CD14-positive monocyte (primary cell): ENCODE measurements at regions not wholly inside any gene's neighbourhood (a gene's known extent, or its start where the extent isn't known, plus 50 kb on each side); places are given as distances from the start of the nearest gene placed in this dataset.
A peak's percentile ranks its signal among the peaks of the same experiment; 100 is the strongest.

ENCODE experiments used
- DNase-seq, 3 donors: peaks; one replicate each; pipeline ENCODE4 v3.0.0-alpha.2; 2011 to 2022
- H2AFZ ChIP-seq: 2 replicates; pipeline ENCODE4 v1.6.0; 2012; ENCODE audit warnings: mild to moderate bottlenecking, low read depth, low read length, inconsistent platforms; ENCODE audit not compliant: insufficient read depth, poor library complexity, severe bottlenecking
- H3K27ac ChIP-seq, 2 donors: 1 replicate in 1 of 2; 2 replicates in 1 of 2; pipeline ENCODE4 v1.5.1; 2012 to 2013; ENCODE audit warnings: low read length in 2 of 2, control low read depth in 1 of 2, inconsistent platforms in 1 of 2, low read depth in 1 of 2, mild to moderate bottlenecking in 1 of 2
- H3K27me3 ChIP-seq, 2 donors: one replicate each; pipeline versions ENCODE4 v1.6.0 to v1.6.1; 2011 to 2013; ENCODE audit warnings: low read length in 2 of 2; ENCODE audit not compliant: control insufficient read depth in 2 of 2, insufficient read depth in 2 of 2
- H3K36me3 ChIP-seq, 2 donors: replicated peaks in 1 of 2; 1 replicate in 1 of 2; 2 replicates in 1 of 2; pipeline versions ENCODE4 v1.5.1 to v1.6.1; 2012 to 2013; ENCODE audit warnings: low read length in 2 of 2, control low read depth in 1 of 2, inconsistent platforms in 1 of 2, mild to moderate bottlenecking in 1 of 2; ENCODE audit not compliant: insufficient read depth in 2 of 2, control insufficient read depth in 1 of 2
- H3K4me1 ChIP-seq, 2 donors: 1 replicate in 1 of 2; 2 replicates in 1 of 2; pipeline versions ENCODE4 v1.5.1 to v1.6.1; 2012 to 2013; ENCODE audit warnings: low read length in 2 of 2, control low read depth in 1 of 2, inconsistent platforms in 1 of 2, mild to moderate bottlenecking in 1 of 2, moderate library complexity in 1 of 2; ENCODE audit not compliant: insufficient read depth in 2 of 2, control insufficient read depth in 1 of 2
- H3K4me2 ChIP-seq: replicated peaks from 2 replicates; pipeline ENCODE3; 2012; ENCODE audit warnings: low read length, moderate library complexity, mild to moderate bottlenecking; ENCODE audit not compliant: poor library complexity, severe bottlenecking; ENCODE audit errors: extremely low read depth
- H3K4me3 ChIP-seq, 3 experiments: fragments of 200-600 bp in 1 of 3; sonication (generic) in 1 of 3; replicated peaks in 1 of 3; 1 replicate in 2 of 3; 2 replicates in 1 of 3; pipeline ENCODE4 v1.5.1; 2011 to 2013; ENCODE audit warnings: low read length in 3 of 3, mild to moderate bottlenecking in 3 of 3, control low read depth in 2 of 3, low read depth in 2 of 3, inconsistent platforms in 1 of 3, moderate library complexity in 1 of 3
- H3K79me2 ChIP-seq: 2 replicates; pipeline ENCODE4 v1.6.0; 2012; ENCODE audit warnings: mild to moderate bottlenecking, control low read depth, inconsistent platforms, low read length, moderate library complexity; ENCODE audit not compliant: insufficient read depth
- H3K9ac ChIP-seq: 2 replicates; pipeline ENCODE4 v1.6.0; 2017; ENCODE audit warnings: low read length, mild to moderate bottlenecking; ENCODE audit not compliant: insufficient read depth, poor library complexity, severe bottlenecking
- H3K9me3 ChIP-seq, 2 donors: replicated peaks in 1 of 2; 1 replicate in 1 of 2; 2 replicates in 1 of 2; pipeline versions ENCODE4 v1.5.1 to v1.6.1; 2012 to 2013; ENCODE audit warnings: low read length in 2 of 2, control low read depth in 1 of 2; ENCODE audit not compliant: control insufficient read depth in 1 of 2, insufficient read depth in 1 of 2
- H4K20me1 ChIP-seq: 2 replicates; pipeline ENCODE4 v1.6.0; 2012; ENCODE audit warnings: mild to moderate bottlenecking, low read length, control low read depth, moderate library complexity; ENCODE audit not compliant: insufficient read depth
- H3K27ac Mint-ChIP-seq, 7 donors: one replicate each; pipeline ENCODE4 v1.8.0; 2020; ENCODE audit warnings: mild to moderate bottlenecking in 7 of 7, mixed read lengths in 7 of 7, moderate library complexity in 6 of 7, inconsistent platforms in 2 of 7
- H3K27me3 Mint-ChIP-seq, 3 donors: one replicate each; pipeline ENCODE4 v1.8.0; 2021 to 2022; ENCODE audit warnings: low read depth in 3 of 3, mild to moderate bottlenecking in 3 of 3, mixed read lengths in 3 of 3, moderate library complexity in 3 of 3, inconsistent platforms in 1 of 3
- H3K36me3 Mint-ChIP-seq, 2 donors: one replicate each; pipeline ENCODE4 v1.8.0; 2020; ENCODE audit warnings: mixed read lengths in 2 of 2, inconsistent platforms in 1 of 2, mild to moderate bottlenecking in 1 of 2
- H3K4me1 Mint-ChIP-seq: one replicate; pipeline ENCODE4 v1.8.0; 2020; ENCODE audit warnings: mild to moderate bottlenecking, mixed read lengths
- H3K4me3 Mint-ChIP-seq, 2 donors: one replicate each; pipeline ENCODE4 v1.8.0; 2020; ENCODE audit warnings: mild to moderate bottlenecking in 2 of 2, mixed read lengths in 2 of 2, moderate library complexity in 1 of 2
- H3K9me3 Mint-ChIP-seq, 7 donors: one replicate each; pipeline ENCODE4 v1.8.0; 2020 to 2022; ENCODE audit warnings: mixed read lengths in 7 of 7, mild to moderate bottlenecking in 6 of 7, moderate library complexity in 6 of 7, inconsistent platforms in 2 of 7
- CTCF ChIP-seq: fragments of 200-600 bp; IDR thresholded peaks from one replicate; pipeline ENCODE4 v1.8.0; 2022; ENCODE audit warnings: antibody characterized with exemption, mild to moderate bottlenecking
- WGBS: methylation state at CpG from one replicate; pipeline ENCODE4 v1.1.5; 2013; ENCODE audit warnings: missing lambda C conversion rate; ENCODE audit not compliant: insufficient coverage; 5-methylcytosine and 5-hydroxymethylcytosine counted together
- intact Hi-C, 2 donors: fragments of 100-400 bp; cut with micrococcal nuclease; formaldehyde crosslinking; loops; one replicate each; pipeline versions ENCODE4 v1.15.0 to v1.15.1; 2023

GRCh38 chr2:16614314-16614860 is 51.2 kb downstream of the CYRIA start:
- H4K20me1 ChIP-seq, result peaks cover 74% of the 10 kb centered on the region
- DNase-seq, result no peak
- H3K27me3 Mint-ChIP-seq, result no peaks in the 10 kb centered on the region
- peaks cover 0 to 2% (median 0%) of the 10 kb centered on the region in 7 donors for H3K9me3 Mint-ChIP-seq
- H2AFZ ChIP-seq, result no peak overlapping the region
- no peak for TF ChIP-seq CTCF
- no peak overlapping the region for H3K4me2 ChIP-seq
- peaks cover 65% of the 10 kb centered on the region for H3K4me1 Mint-ChIP-seq
- peaks cover 90 to 91% of the 10 kb centered on the region in 2 donors for H3K36me3 Mint-ChIP-seq
- peaks cover 57 to 97% of the 10 kb centered on the region in 2 donors for H3K36me3 ChIP-seq
- no peak overlapping the region for H3K27ac ChIP-seq
- H3K9ac ChIP-seq, result no peak overlapping the region
- peaks cover 35 to 40% of the 10 kb centered on the region in 2 donors for H3K4me1 ChIP-seq
- peak overlapping the region in 6 of 7 donors; percentile 1 to 43 (median 26) for H3K27ac Mint-ChIP-seq
- H3K4me3 ChIP-seq, result no peak overlapping the region
- H3K27me3 ChIP-seq, result no peaks in the 10 kb centered on the region
- WGBS, result 88% methylated on average over 10 of the region's 10 CpGs
- no peaks in the 10 kb centered on the region for H3K9me3 ChIP-seq
- intact Hi-C loops, result loop anchor here (5.0 kb wide), 2 partner anchors 113 to 143 kb away; no protein-coding TSS in a partner anchor
- peaks cover 56% of the 10 kb centered on the region for H3K79me2 ChIP-seq
- H3K4me3 Mint-ChIP-seq, result no peak overlapping the region

- Histone ChIP-seq H3K4me3 (no peak overlapping the region), H4K20me1 (peaks cover 81% of the 10 kb centered on the region), H2AFZ (no peak overlapping the region), H3K9ac (no peak overlapping the region), H3K79me2 (peaks cover 50% of the 10 kb centered on the region), H3K9me3 (no peaks in the 10 kb centered on the region), H3K27me3 (no peaks in the 10 kb centered on the region), H3K4me2 (no peak overlapping the region), H3K4me1 (peaks cover 38 to 40% of the 10 kb centered on the region in 2 donors), H3K36me3 (peaks cover 51 to 89% of the 10 kb centered on the region in 2 donors), H3K27ac (no peak overlapping the region)
- intact Hi-C loops, result loop anchor here (5.0 kb wide), 2 partner anchors 114 to 144 kb away; no protein-coding TSS in a partner anchor
- WGBS, result 80% methylated on average over 1 of the region's 6 CpGs
- Mint-ChIP-seq H3K27me3 (no peaks in the 10 kb centered on the region), H3K9me3 (peaks cover 0 to 2% (median 0%) of the 10 kb centered on the region in 7 donors), H3K36me3 (peaks cover 83 to 86% of the 10 kb centered on the region in 2 donors), H3K4me1 (peaks cover 68% of the 10 kb centered on the region), H3K4me3 (no peak overlapping the region), H3K27ac (peak overlapping the region in 1 of 7 donors; percentile 48)
- TF ChIP-seq CTCF, result peak; percentile 47
- DNase-seq, result no peak
Measured at GRCh38 chr2:16613539-16614011, 52.1 kb downstream of the CYRIA start.
